ENCODE measurements at regions not wholly inside any gene's neighbourhood (a gene's known extent, or its start where the extent isn't known, plus 50 kb on each side); places are given as distances from the start of the nearest gene placed in this dataset.

- intact Hi-C loops (cut with micrococcal nuclease): no loop called here
Observed at GRCh38 chr1:209349363-209350308, 233.9 kb upstream of the CAMK1G start.

DNA sequence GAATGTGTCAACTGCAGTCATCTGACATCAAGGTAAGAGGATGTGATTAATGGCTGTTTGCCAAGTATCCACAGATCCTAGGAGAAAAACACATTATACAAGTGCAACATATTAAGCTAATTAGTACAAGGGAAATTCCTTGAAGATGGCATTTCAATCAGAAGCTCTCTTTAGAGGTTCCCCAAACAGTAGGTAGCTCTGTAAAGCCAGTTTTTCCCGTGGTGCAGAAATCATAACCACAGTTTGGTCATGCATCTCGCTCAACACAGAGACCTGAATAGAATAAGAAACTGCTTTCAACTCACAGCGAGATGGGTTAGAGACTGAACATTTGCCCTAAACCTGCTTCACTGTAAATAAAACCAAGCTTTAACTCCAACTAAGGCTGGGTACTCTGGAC is 230.5 kb upstream of the CAMK1G start:
- intact Hi-C loops (cut with micrococcal nuclease): no loop called here

DNA sequence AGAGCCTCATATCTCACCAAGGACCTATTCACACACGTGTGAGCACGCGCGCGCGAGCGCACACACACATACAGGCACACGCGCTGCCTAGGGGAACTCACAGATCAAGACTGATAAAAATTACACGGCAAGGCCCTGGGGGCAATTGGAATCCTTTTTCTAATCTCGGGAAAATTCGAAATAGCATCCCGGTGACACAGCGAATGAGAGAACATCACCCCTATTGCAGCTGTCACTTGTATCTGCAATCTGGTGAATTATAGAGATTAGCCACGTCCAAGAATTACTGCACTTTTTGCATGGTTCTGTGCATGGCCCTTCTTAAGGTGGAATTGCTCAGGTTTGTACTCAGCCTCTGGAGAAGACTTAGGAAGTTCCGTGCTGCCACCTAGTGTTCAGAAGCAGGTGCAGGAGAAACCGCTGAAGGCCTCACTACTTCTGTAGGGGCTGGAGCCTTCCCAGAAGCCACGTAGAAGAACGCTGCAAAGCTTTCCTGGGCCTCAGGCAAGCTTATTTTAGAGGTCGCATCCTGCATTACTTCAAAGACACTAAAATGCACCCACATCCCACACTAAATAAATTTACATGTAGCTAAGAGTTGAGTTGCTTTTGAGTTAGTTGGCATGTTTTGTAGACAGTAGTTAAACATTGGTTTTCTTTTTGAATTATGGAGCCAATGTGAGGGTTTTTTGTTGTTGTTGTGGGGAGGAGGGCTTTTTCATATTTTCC is 229.2 kb upstream of the CAMK1G start:
- intact Hi-C loops (cut with micrococcal nuclease): no loop called here

GRCh38 chr1:209354840-209355165 is 228.7 kb upstream of the CAMK1G start:
- intact Hi-C loops (cut with micrococcal nuclease): no loop called here

GRCh38 chr1:209355415-209355814 is 228.1 kb upstream of the CAMK1G start:
- intact Hi-C loops (cut with micrococcal nuclease): no loop called here

GRCh38 chr1:209356976-209357377 is 226.5 kb upstream of the CAMK1G start:
- intact Hi-C loops (cut with micrococcal nuclease): no loop called here

DNA sequence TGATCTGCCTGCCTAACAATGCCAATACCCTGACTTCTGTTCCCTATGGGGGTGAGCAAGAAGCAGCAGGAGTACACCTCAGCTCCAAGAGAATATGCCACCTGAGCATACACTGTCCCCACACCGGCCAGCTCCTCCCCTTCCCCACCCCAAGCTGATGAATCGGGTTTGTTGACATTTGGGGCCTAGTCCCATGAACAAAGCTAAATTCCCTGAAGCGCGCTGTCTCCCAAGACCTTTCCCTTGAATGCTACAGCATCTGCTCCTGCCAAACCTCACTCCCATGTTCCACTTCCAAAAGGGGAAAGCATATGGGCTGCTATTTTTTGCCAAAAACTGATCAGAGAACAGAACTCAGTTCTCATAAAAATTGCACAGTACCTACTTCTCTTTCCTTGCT is 220.4 kb upstream of the CAMK1G start:
- intact Hi-C loops (cut with micrococcal nuclease): no loop called here

GRCh38 chr1:209364716-209365115 is 218.8 kb upstream of the CAMK1G start:
- intact Hi-C loops (cut with micrococcal nuclease): no loop called here

DNA sequence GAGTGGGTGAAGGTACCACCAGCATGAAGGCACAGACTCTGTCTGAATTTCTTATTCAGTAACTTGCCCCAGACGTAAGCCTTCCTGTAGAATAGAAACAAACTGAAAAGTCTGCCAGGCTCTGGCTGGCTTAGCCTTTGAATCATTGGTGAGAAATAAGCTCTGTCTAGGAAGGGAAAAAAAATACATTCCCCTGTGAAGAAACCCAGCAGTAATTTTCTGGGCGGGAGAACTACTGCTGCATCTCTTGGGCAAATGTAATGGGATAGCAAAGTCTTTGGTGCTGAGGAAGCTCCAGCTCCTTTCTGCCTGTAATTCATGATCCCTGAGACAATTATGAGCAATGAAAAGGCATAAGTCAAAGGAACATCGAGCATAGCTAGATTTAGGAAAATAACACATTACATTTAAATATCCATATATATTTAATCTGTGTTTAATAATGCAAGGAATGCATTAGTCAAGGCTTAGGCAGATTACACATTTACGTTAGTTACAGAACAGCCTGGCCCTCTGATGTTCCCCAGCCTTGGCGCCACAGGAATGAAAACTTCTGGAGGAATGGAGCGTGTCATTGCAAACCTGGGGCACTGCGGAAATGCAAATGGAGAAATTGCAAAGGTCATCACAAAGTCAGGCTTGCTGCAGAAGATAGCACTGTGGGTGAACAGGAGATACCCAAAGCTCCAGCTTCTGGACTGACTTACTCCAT is 216.3 kb upstream of the CAMK1G start:
- intact Hi-C loops (cut with micrococcal nuclease): no loop called here

GRCh38 chr1:209368864-209369598 is 214.5 kb upstream of the CAMK1G start:
- intact Hi-C loops (cut with micrococcal nuclease): no loop called here

- intact Hi-C loops (cut with micrococcal nuclease): no loop called here
Observed at GRCh38 chr1:209370241-209370995, 213.1 kb upstream of the CAMK1G start.

DNA sequence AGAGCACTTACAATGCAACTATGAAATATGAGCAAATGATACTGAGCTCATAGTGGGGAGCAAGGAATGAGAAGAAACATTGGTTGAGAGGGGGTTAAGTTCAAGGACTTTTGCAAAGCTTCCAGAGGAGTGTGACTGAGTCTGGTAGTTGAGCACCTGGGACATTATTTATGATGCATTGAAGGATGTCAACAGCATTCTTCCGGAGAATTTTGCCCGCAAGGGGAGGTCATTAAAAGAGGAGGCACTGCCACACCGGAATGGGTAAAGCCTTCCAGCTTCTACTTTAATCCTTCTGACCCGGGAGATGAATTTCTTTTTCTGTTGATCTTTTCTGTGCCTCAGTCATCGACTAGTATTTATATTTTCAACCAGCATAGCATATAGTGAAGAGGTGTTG is 208.4 kb upstream of the CAMK1G start:
- intact Hi-C loops (cut with micrococcal nuclease): no loop called here

- intact Hi-C loops (cut with micrococcal nuclease): no loop called here
Observed at GRCh38 chr1:209375671-209376365, 207.7 kb upstream of the CAMK1G start.

DNA sequence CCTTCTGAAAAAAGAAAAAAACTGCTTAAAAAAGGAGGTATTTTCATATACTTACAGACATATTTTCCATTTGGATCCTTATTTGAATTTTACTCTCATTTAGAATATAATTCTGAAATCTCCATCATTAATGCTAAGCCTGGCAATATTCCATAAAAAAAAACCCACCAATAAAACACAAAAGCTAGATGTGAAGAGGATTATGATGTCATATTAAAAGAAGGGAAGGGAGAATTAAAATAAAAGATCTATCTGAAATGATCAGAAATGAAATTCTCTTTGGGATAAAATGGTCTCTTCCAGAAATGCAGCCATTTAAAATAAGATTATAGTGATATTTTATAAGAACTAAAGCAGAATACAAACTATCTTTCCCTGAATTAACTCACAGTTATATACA is 206.7 kb upstream of the CAMK1G start:
- intact Hi-C loops (cut with micrococcal nuclease): no loop called here

DNA sequence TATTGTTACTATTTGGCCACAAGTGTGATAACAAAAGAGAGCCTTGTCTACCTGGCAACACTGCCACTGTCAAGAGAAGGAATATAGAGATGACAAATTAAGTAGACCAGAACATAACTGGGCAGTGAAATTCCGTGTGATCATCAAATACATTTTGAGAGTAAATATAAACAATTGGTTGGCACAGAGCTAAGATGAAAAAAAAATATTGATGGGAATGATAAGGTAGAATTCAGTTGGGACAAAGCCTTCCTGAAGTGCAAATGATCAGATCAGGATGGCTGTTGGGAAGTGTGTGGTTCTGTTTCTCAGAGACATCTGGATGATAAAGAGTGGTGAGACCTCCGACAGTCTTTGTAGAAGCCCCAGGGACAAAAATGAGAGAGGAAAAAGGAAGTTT is 205.5 kb upstream of the CAMK1G start:
- intact Hi-C loops (cut with micrococcal nuclease): no loop called here

GRCh38 chr1:209379280-209379679 is 204.2 kb upstream of the CAMK1G start:
- intact Hi-C loops (cut with micrococcal nuclease): no loop called here

DNA sequence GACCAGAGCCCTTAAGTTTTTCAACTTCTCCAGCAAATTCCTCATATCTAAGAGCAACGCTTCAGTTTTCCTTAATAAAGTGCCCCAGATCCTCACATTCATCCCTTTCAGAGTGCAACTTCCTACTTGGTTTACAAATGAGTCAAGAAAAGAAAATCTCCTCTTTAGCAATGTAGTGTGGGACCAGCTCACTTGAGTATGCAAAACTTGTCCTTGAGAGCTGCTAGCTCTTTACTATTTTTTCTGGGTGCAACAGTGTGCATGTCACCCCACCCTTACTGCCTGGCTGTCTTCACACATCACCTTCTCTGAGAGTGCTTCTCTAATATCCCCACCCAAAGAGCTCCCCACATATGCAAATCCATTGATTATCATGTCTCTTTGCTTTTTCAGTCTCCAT is 203.1 kb upstream of the CAMK1G start:
- intact Hi-C loops (cut with micrococcal nuclease): no loop called here

GRCh38 chr1:209382231-209383100 is 201.0 kb upstream of the CAMK1G start:
- intact Hi-C loops (cut with micrococcal nuclease): no loop called here

DNA sequence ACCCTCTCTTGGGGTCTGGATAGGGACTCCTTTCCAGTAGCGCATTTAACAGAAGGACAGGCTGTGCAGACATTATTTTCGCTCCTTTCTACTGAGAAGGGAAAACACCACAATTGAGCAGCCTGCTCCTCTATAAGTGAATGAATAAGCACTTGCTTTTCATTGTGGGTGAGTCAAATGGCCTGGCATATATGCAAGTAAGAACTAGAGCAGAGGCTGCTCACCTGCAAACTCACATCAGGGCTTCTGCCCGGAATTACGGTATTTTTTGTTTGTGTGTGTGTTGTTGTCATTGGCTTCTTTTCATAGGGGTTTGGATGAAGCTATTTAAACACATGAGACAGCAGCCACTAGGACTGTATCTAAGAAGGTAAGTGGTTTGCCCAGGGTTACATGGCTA is 200.1 kb upstream of the CAMK1G start:
- intact Hi-C loops (cut with micrococcal nuclease): no loop called here

Measured in T-helper 2 cell treated with Interferon-gamma antibody and Interleukin-4, amounts not matched to agents 100 ng/mL and 5 ng/mL, for 36 hours (primary cell).